ENCODE measurements at regions not wholly inside any gene's neighbourhood (a gene's known extent, or its start where the extent isn't known, plus 50 kb on each side); places are given as distances from the start of the nearest gene placed in this dataset.

DNA sequence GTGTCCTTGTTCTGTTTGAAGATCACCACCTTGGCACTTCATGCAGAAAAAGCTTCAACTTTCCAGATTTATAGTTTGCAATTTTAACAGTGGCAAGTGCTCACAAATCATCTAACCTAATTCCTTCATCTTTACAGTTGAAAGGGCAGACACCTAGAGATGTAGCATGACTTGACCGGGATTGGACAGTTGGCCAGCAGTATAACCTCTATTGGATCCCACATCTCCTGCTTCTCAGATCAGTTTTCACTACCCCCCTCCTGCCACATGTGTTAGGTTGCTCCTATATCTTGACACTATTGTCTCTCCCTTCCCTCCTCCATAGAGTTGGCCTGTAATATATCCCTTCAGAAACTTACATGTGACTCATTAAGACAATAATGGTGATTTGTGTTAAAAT, 206.0 kb upstream of the SEMA6D start:
- Histone ChIP-seq H3K4me1 (ENCODE audit: low read depth) (no peaks in the 10 kb centered on the region), H3K4me3 (no peak overlapping the region), H3K36me3 (ENCODE audit: low read depth) (no peaks in the 10 kb centered on the region), H3K9me3 (no peaks in the 10 kb centered on the region)
- TF ChIP-seq, protein P1, sequence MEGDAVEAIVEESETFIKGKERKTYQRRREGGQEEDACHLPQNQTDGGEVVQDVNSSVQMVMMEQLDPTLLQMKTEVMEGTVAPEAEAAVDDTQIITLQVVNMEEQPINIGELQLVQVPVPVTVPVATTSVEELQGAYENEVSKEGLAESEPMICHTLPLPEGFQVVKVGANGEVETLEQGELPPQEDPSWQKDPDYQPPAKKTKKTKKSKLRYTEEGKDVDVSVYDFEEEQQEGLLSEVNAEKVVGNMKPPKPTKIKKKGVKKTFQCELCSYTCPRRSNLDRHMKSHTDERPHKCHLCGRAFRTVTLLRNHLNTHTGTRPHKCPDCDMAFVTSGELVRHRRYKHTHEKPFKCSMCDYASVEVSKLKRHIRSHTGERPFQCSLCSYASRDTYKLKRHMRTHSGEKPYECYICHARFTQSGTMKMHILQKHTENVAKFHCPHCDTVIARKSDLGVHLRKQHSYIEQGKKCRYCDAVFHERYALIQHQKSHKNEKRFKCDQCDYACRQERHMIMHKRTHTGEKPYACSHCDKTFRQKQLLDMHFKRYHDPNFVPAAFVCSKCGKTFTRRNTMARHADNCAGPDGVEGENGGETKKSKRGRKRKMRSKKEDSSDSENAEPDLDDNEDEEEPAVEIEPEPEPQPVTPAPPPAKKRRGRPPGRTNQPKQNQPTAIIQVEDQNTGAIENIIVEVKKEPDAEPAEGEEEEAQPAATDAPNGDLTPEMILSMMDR (IDR thresholded peaks at IDR 0.05), result no peak
- intact Hi-C loops (cut with DNase I, micrococcal nuclease), result no loop called here
- no peak for ATAC-seq
- DNase-seq, result no peak

DNA sequence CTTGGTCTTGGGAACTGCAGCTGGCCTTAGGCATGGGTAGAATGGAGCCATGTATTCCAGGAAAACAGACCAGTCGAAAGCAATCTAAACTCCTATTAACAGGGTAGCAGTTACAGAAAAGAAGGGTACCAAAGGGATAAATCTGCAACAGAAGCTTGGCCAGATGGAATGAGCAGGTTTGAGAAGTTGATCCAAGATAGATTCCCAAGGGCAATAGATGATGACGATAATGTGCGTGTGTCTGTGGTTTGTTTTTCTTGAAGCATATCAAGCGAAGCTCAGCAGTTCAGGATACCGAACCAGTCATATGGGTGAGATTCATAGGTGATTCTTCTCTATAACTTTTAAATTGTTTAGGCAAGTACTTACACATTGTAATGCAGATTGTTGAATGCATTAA, 203.8 kb upstream of the SEMA6D start:
- TF ChIP-seq, protein P1 (IDR thresholded peaks at IDR 0.05), result no peak
- H3K4me3 ChIP-seq, result no peak overlapping the region
- no peaks in the 10 kb centered on the region for H3K36me3 ChIP-seq (ENCODE audit: low read depth)
- no peaks in the 10 kb centered on the region for H3K9me3 ChIP-seq
- ATAC-seq, result no peak
- no peak for DNase-seq
- intact Hi-C loops (cut with DNase I, micrococcal nuclease), result no loop called here
- H3K4me1 ChIP-seq (ENCODE audit: low read depth), result no peaks in the 10 kb centered on the region

DNA sequence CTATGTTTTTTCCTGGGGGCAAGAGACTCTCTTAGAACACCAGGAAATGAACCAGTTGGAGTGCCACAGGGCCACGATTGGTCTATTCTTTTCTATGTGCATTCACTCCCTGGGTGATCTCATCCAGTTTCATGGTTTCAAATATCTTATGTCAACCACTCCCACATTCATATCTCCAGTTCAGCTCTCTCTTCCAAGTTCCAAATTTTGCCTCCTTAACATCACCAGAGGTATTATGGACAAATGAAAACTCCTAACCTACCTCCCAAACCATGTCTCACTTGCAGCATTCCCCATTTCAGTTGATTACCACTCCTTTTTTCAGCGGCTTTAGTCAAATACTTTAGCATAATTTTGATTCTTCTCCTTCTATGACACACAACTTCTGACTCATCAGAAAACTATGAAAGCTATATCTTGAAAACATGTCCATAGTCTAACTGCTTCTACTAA, 203.1 kb upstream of the SEMA6D start:
- no peaks in the 10 kb centered on the region for H3K4me1 ChIP-seq (ENCODE audit: low read depth)
- no peak overlapping the region for H3K4me3 ChIP-seq
- TF ChIP-seq, protein P1 (IDR thresholded peaks at IDR 0.05), result no peak
- ATAC-seq (no peak), DNase-seq (no peak)
- H3K36me3 ChIP-seq (ENCODE audit: low read depth), result no peaks in the 10 kb centered on the region
- H3K9me3 ChIP-seq, result no peaks in the 10 kb centered on the region
- intact Hi-C loops (cut with DNase I, micrococcal nuclease), result no loop called here

DNA sequence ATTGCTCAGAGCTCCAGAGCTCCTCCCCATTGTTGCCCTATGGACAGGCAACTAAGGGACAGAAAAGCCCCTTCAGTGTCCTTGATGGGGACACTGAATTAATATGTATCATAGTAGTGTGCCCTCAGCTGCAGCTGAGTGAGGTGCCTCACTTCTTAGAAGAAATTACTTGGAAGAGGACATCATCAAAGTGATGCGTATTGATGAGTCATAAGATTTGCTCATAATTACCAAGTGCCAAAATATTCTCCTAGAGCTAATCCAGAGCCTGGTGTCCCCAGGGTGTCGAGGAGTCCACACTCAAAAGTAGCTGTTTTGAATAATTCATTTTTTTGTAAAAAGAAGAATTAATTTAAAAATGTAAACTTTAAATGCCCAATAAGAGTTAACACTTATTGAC, 200.7 kb upstream of the SEMA6D start:
- Histone ChIP-seq H3K4me1 (ENCODE audit: low read depth) (no peaks in the 10 kb centered on the region), H3K9me3 (no peaks in the 10 kb centered on the region), H3K36me3 (ENCODE audit: low read depth) (no peaks in the 10 kb centered on the region), H3K4me3 (no peak overlapping the region)
- TF ChIP-seq, protein P1 (IDR thresholded peaks at IDR 0.05), result no peak
- ATAC-seq (no peak), DNase-seq (no peak)
- intact Hi-C loops (cut with DNase I, micrococcal nuclease), result no loop called here

DNA sequence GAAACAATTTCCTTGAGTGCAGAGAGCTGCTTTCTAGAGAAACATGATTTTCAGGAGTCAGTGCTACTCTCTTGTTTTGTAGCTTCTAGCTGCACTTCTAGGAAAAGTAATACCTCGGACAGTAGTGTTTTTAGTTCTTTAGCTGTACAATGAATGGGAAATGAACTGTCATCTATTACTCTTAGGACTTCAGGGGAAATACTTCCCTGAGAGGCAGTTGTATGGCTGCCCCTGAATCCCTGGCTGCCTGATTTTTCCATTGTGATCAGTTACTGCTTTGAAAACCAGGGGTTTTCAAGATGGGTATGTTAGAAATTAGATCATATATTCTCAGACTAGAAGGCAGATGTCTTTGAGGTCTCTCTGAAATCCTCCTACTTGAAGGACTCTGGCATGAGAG, 200.3 kb upstream of the SEMA6D start:
- Histone ChIP-seq H3K4me3 (no peak overlapping the region), H3K4me1 (ENCODE audit: low read depth) (no peaks in the 10 kb centered on the region), H3K36me3 (ENCODE audit: low read depth) (no peaks in the 10 kb centered on the region), H3K9me3 (no peaks in the 10 kb centered on the region)
- intact Hi-C loops (cut with DNase I, micrococcal nuclease), result no loop called here
- TF ChIP-seq, protein P1 (IDR thresholded peaks at IDR 0.05), result no peak
- ATAC-seq (no peak), DNase-seq (no peak)

DNA sequence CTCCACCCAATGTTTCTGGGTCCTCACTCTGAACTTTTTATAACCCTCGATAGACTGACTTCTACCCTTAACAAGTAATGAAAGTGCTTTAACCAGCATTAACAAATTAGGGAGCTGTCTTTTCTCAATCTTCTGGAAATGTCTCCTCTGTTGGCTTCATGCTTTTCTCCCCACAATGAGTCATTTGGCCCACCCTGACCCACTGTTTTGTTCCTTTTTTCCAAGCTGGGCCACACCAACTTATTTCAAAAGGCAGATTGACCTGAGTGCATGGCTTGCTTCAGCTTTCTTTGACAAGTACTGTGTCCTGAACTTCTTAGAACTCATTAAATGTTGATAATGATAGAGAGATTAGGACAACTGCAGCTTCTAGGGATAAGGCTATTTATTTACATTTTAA, 199.6 kb upstream of the SEMA6D start:
- H3K4me3 ChIP-seq, result no peak overlapping the region
- intact Hi-C loops (cut with DNase I, micrococcal nuclease), result no loop called here
- DNase-seq (no peak), ATAC-seq (no peak)
- H3K9me3 ChIP-seq, result no peaks in the 10 kb centered on the region
- TF ChIP-seq, protein P1 (IDR thresholded peaks at IDR 0.05), result no peak
- H3K36me3 ChIP-seq (ENCODE audit: low read depth), result no peaks in the 10 kb centered on the region
- H3K4me1 ChIP-seq (ENCODE audit: low read depth), result no peaks in the 10 kb centered on the region
